ENCODE measurements at regions not wholly inside any gene's neighbourhood (a gene's known extent, or its start where the extent isn't known, plus 50 kb on each side); places are given as distances from the start of the nearest gene placed in this dataset.
"Not testable (repeated sequence)": the region's sequence is repeated elsewhere in the genome, so short reads cannot be mapped to it uniquely, and the experiment has no call there.

DNA sequence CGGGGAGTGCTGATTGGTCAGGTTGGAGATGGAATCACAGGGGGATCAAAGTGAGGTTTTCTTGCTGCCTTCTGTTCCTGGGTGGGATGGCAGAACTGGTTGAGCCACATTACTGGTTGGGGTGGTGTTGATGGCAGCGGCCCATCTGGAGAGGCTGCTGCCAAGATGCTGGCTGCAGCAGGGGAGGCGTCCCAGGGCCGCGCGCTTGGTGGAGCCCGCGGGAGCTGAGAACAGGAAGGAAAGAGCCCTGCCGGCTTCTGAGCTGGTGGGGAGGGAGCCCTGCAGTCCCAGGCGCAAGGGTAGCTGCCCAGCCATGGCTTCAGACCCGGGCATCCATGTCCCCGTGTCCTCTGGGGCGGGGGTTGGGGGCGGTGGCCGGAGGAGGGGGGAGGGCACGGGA lies 609.3 kb downstream of the SPATA31A6 start:
- not testable (repeated sequence) for TF ChIP-seq POLR2A (IDR thresholded peaks at IDR 0.05; ENCODE audit: borderline replicate concordance, extremely low read depth, insufficient read depth, insufficient read length); SIN3A (IDR thresholded peaks at IDR 0.05; ENCODE audit: low read depth)
- TF ChIP-seq, protein P1, sequence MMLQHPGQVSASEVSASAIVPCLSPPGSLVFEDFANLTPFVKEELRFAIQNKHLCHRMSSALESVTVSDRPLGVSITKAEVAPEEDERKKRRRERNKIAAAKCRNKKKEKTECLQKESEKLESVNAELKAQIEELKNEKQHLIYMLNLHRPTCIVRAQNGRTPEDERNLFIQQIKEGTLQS (IDR thresholded peaks at IDR 0.05), result not testable (repeated sequence)
- TF ChIP-seq, protein P2, sequence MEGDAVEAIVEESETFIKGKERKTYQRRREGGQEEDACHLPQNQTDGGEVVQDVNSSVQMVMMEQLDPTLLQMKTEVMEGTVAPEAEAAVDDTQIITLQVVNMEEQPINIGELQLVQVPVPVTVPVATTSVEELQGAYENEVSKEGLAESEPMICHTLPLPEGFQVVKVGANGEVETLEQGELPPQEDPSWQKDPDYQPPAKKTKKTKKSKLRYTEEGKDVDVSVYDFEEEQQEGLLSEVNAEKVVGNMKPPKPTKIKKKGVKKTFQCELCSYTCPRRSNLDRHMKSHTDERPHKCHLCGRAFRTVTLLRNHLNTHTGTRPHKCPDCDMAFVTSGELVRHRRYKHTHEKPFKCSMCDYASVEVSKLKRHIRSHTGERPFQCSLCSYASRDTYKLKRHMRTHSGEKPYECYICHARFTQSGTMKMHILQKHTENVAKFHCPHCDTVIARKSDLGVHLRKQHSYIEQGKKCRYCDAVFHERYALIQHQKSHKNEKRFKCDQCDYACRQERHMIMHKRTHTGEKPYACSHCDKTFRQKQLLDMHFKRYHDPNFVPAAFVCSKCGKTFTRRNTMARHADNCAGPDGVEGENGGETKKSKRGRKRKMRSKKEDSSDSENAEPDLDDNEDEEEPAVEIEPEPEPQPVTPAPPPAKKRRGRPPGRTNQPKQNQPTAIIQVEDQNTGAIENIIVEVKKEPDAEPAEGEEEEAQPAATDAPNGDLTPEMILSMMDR (IDR thresholded peaks at IDR 0.05 in 2 of 3, conservative IDR thresholded peaks at IDR 0.05 in 1 of 3; ENCODE audit: borderline replicate concordance in 1 of 3, insufficient read depth in 1 of 3, low read depth in 2 of 3, low read length in 2 of 3), result not testable (repeated sequence)

Data from HCT116 (cell line).